HT1080 (cell line): ENCODE measurements at regions not wholly inside any gene's neighbourhood (a gene's known extent, or its start where the extent isn't known, plus 50 kb on each side); places are given as distances from the start of the nearest gene placed in this dataset.
A peak's percentile ranks its signal among the peaks of the same experiment; 100 is the strongest.

Experiments
- DNase-seq: peaks from one replicate; pipeline ENCODE4 v3.0.0-alpha.2; 2015; ENCODE audit warnings: low read depth

DNA sequence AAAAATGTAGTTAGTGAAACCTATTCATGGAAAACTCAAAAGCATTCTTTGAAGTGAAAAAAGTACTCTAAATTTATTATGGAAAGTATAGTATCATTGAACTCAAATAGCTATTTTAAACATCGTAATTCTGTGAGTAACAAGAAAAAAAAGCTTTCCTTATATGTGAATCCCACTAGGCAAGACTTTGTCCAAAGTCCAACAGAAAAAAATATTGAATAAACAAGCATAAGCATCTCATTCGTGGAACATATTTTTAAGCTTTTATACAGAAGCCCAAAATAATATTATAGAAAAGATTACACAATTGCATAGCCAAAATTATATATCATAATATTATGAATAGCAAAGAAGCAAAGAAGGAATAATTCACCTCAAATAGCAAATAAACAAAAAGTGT is 79.4 kb upstream of the IFNE start:
- DNase-seq = no peak

DNA sequence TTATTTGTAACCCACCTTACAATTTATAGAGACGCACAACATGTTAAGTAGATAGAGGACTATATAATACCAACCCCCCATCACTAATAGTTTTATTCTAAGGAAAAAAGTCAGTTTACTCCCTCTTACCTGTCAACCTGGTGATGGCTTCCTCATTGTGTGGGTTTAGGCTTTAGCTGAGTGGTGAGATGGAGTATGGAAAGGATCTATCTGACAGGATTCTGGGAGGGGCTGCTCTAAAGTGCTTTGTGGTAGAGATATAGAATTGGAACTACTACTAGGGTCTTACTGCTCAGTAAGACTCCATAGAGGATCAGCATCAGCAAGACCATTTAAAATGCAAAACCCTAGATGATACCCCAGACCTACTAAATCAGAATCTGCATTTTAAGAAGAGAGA is 82.1 kb upstream of the IFNE start:
- DNase-seq = no peak

DNA sequence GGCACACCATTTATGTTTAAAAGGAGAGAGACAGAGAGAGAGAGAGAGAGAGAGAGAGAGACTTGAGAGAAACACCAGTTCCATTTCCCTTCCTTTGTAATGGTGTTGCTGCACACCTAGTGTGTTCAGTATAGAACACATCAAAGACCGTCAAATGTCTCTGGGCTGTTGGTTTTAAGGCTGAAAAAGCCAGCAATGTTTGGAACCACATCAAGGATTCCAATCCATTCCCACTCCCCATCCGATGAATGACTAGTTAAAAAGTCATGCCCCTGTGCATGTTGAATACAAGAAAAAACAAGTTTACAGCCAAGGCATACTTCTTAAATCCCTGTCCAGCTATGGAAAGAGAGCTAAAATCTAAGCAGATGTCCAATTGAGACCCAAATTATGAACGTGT is 83.0 kb upstream of the IFNE start:
- peak; percentile 55 for DNase-seq

DNA sequence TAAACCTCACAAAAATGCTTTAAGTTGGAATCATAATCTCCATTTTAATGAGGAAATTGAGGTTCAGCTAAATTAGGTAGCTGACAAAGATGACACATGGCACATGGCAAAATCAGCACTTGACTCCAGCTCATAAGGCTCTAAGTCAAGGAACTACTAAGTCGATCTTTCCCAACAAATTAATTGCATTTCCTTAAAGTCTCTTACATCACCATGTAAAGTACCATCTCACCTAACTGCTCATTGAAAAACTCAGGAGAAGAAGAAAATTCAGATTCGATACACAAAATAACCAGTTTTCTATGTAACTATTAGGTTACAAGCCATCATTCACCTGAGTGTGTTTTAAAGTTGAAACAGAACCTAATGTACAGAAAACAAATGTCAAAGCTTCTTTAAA is 85.8 kb upstream of the IFNE start:
- no peak for DNase-seq

DNA sequence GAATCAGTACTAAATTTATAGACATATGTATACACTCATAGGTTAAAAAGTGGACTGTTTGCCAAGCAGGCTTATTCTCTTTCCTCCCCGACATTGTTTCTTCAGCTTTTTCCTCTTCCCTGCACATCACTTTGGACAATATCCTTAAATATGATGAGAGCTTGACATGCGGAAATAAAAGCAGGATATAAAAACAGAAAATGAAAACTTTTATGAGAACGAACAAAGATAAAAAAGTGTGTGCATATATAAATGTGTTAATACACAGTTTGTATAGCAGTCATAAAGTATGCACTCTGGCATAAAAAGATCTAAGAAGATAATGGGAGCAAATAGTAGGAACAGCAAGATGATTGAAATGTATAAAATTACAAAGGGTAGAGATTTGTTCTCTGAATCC is 86.4 kb upstream of the IFNE start:
- no peak for DNase-seq

DNA sequence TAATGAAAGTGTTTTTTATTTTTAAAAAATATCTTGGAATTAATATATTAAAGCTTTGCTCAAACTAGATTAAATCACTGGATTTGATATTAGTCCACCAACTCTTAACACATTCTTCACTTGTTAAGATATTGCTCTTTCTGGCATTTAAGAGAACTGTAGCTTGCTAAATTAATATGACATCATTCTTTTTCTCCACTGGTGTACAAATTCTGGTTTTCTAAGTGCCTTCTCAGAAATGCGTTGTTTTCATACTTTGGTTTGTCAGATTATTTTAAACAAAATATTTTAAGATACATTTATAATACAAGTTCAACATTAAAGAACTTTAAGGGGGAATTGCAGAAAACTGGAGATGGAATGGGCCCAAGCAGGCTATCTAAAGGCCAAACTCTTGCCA is 87.6 kb upstream of the IFNE start:
- no peak for DNase-seq

DNA sequence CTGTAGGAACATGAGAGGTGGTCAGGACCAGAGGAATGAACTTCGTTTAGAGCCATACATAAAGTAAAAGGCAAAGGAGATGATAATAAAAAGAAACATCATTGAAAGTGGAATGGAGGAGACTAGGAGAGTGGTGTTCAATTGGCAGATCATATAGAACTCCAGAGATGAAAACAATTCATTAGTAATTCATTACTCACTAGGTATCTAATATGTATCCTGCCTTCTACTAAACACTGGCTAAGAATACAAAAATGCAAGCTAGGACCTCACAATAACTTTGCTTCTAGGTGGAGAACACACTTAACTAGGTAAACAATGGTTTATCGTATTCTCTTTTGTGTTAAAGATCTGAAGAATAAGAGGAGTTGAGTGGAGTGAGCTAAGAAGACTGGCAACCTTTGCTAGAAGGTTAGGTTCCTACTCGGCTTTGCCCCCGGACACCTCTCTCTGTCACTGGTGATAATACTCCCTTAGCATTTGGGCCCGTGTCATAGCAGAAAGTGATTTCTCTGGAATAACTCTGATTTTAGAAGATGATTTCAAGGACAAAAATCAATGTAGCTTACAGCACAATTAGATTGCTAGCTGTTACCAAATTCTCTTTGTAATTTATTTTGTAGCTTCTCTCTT is 88.6 kb upstream of the IFNE start:
- no peak for DNase-seq

DNA sequence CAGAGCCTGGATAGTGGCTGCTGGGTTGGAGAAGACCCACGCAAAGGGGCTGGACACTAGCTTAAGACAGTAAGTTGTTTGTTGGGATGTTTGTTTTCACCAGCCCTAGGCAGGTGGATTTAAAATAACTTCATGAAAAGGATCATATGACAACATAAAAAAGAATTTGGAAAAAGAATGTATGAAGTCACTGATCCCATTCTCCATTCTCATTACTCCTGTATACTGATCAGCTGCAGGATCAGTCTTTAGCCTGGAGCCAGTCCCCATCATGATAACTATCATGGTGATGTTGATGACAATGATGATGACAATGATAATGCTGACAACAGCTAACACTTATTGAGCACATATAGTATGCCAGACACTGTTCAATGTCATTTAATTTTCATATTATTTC is 92.1 kb upstream of the IFNE start:
- no peak for DNase-seq

DNA sequence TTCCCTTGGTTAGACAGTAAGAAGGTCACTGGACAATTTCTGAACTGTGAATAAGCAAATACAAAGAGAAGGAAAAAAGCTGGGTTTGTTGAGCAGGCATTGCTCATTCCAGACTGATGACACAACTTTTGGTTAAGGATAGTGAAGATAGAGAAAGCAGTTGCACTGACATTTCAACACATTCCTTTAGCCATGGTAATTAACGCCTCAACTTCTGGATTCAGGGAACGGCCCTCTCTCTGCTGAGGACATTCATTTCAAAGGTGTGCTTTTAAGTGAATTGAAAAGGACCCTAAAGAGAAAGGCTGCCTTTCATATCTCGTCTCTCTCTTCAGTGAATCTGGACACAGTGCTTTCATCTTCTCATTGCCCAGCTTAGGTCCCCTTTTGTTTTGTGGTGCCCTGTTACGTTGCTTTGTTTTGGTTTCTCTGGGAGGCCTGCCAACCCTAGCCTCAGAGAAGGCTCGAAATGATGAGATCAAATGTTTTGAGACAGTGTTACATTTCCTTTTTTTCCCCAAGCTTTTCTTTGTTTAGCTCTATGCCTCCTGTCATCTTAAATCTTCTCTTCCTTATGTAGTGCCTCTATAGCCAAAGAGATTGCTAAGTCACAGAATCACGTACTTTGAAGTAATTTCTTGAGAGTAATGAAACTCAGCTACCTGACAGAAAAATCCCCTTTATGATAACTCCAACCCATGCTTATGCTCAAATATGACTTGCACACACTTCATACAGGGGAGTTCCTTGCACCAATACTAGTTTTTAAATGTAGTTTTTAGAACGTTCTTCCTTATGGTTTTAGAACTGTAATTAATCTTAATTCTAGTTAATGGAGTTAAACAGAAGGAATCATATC is 94.4 kb upstream of the IFNE start:
- peak; percentile 92 for DNase-seq

DNA sequence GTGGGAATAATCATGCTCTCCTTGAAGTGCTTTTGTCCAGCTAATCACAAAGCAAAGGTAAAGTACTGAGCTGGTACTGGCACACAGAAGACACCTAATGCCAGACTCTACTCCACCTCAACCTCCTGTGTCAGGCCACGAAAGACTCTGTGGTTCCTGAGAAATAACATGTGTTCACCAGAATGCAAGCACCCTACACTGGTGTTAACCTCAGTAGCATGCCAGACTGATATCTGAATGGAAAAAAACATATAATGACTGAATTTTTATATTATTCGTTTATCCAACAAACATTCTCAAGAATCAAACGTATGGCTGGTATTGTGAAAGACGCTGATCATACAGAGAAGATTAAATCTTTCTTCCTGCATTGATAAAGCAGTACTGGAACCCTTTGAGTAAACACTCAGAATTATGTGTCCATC is 97.1 kb upstream of the IFNE start:
- DNase-seq = peak; percentile 55

DNA sequence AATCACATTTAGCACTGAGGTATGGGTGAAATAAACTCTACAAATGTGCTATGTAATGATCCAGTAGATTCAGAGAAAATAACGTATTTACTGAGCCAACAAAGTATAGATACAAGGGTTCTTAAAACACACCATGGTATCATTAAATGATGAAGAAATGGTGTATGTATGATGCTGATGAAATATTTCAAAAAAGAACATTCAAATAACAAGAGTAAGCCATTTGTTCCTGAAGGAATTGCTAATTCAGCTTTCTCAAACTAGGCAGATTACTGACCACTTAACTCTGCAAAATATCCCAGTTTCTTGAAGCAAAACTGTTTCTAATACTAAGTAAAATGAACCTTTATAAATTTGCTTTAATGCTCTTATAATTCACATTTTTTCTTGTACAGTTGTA is 97.6 kb upstream of the IFNE start:
- no peak for DNase-seq

DNA sequence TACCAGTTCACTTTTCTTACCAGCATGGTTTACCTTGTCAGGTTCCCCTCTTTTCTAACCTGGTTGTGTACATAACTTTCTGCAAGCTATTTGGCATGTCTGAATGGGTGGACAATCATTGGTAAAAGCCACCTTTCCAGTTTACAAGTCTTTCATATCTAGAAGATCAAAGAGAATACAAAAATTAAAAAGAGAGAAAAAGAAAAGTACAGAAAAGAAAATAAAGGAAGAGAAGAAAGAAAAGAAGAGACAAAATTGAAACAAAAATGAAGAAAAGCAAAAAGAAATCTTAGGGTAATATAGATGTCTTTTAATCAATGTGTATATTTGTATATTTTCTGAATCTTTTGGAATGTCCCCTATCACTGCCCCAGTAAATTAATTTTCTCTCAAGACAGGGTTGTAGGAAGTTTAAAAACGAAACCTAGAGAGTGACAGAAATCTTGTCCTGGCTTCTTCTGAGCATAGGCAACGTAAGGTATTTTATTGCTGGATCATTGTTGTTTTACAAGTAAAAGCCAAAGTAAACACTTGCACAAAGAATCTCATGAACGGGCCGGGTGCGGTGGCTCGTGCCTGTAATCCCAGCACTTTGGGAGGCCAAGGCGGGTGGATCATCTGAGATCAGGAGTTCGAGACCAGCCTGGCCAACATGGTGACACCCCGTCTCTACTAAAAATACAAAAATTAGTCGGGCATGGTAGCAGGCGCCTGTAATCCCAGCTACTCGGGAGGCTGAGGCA is 98.7 kb upstream of the IFNE start:
- no peak for DNase-seq

DNA sequence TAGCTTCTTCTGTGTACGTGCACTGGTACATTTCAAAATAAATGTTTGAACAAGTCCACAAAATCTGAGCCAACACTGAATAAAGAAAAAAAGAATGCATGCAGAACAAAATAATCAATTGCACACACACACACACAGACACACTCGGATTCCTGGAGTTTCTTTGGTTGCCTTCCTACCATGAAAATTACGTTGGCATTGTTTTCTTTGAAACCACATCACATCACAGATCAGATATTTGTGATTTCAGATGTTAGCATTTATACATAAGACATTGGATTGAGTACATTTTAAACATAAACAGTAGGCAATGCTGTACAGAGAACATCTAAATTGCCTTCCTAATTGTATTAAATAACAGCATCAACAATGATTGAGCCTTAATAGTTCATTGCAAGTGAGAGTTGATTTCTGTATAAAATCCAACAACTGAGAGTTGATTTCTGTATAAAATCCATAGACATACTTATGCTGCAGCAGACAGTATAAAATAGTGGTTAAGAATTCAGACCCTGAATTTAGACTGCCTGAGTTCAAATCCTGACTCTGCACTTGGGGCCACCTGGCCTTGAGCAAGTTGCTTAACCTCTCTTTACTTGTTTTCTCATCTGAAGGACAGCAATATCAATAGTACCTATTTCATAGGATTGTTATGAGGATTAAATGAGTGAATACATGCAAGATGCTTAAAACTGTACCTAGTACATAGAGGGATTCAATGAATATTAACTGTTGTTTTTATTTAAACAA is 101.7 kb upstream of the IFNE start:
- no peak for DNase-seq

DNA sequence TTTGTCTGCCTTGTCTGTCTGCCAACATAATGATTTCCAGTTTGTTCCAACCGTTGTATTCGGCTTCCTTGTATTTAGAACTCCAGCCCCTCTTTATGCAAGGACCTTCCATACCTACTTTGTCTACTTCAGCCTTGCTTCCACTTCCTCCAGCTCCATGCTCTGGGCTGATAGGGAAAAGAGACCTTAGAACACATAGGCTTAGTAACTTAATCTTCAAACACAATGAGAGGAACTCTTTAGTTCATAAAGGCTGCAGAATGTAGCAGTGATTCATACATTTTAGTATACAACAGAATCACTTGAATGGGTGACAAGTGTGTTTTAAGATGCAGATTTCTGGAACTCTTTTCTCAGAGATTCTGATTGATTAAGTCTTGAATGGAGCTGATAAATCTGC is 102.8 kb upstream of the IFNE start:
- no peak for DNase-seq

DNA sequence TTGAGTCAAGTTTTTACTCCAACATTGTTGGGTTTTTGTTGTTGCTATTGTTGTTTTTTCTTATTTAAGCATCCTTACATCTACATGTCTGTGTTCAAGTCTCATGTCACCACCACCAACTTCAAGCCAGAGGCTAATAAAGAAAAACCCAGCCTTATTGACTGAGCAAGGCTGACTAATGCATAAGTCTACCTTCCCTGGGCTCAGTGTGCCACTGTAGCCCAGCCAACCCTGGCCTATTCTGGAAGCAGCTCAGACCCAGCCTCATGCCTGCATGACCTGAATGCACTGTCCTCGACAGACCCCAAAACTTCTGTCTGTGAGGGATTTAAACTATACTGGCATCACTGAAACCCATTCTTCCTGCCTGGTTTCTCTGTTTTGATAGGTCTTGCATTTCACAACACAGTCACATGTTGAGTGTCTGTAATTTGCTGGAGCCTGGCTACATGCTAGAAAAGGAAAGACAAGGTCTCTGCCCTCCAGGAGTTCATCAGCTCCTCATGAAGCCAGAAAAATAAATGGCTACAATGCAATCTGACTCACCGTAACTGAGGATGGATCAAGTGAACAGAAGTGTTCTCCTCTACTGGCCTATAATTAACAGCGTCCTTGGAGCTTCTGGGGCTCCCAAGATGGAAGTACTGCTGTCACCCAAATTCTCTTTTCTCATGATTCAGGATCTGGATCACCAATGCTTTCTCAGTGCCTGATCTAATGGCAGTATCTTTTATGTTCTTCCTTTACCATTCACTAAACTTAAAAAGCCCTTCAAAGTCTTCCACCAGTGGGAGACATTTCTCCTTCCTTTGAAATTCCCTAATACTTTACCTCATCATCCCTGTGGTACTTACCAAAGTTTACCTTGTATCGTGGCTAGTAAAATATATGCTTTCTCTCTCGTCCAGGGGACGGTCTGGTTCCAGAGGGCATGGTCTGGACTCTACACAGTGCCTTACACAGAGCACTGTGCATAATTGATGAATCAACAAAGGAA is 103.9 kb upstream of the IFNE start:
- no peak for DNase-seq

DNA sequence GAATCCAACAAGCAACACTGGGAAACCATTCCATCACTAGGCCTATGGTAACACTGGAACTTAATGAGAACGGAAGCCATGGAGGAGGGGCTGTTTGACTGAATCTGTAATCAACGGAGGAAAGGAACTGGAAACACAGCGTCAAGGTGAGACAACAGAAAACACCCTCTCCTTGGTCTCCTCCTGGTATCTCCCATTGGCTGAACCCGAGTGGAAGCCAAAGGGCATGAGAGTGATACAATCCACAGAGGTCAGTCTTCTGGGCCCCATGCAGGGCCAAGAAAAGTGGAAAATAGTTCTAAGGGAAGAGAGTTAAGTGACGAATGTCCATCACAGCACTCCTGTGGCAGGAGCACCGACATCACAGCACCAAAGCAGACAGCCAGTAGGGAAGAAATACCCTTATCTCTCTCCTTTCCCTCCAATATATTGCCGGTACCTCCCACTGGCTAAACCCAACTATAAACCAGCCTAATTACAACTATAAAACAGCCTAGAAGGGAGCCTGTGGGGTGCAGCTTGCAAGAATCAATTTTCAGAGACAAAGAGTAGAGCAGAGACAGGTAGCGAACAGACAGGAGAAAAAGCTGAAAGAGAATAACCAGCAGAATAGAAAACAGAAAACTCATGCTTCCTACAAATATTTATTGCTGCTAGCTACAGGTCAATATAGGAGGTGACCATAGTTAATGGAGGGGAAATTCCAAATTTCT is 107.4 kb upstream of the IFNE start:
- DNase-seq = peak; percentile 67

DNA sequence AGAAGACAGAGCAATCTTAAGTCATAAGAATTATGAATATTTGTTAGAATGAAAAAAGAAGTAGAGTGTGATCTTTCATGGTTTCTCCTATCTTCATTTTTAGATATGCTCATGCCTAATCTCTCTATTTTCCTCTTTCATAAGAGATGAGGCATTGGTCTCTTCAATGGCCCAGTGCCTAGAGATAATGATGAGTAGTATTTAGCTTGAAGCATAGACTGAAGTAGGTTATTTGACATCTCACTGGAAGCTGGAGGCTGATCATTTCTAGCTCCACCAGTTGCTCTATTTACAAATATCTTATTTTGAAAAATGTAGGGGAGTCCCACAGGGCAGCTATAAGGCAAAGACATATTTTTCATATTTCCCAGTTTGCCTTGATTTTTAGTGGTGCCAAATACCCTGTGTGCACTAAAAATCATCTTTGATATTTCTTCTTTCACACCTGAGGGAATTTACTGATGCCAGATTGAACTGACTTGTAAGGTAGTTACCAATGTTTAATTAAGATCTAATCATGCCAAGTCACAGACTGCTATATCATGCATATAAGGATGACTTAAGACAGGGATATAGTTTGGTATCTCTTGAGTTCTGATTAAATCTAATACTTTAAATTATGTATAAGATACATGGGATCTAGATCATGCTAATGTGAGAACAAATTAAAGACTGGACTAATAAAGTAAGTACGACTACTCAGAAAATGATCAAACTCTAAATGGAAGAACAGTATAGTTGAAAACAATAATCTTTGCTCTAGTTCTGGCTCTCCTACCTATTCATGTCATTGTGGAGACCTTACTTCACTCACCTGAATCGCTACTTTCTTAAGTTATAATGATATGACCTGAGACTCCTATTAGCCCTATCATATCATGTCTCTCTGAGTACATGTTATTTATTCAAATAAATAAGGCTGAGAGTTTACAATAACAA is 108.2 kb upstream of the IFNE start:
- peak; percentile 27 for DNase-seq

DNA sequence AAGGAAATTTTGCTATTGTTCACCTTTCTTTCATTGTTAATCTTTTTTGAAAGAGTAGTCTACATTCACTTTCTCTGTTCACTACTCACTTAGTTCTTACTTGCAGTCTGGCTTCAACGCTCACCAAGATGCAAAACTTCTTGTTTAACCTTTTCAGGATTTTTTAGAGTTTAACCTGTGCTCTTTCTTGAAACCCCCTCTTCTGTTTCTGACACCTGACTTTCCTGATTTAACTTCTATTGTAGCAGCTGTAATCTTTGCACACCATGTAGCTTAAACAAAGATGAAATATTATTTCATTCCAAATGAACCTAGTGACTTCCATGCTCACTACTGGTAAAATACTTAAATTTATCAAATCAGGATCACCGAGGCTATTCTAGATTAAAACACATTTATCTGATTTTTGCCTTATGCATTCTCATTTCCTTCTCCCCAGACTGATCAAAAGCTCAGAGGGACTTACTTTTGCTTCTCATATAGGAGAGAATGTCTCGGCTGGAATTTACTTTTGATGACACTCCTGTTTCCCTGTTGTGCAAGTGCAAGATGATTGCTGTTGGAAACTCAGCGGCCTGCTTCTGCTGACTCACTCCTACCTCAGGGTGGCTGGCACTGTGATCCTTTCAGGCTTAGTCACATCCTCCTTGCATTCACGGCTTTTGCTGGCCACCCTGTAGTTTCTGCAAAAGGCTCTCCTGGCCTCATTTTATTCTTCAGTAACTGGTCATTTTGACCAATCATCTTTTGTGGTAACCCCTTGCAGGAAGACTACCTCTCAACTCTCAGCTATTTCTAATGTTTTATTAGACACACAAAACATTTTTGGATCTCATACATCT is 109.3 kb upstream of the IFNE start:
- DNase-seq = peak; percentile 99
